ENCODE measurements at regions not wholly inside any gene's neighbourhood (a gene's known extent, or its start where the extent isn't known, plus 50 kb on each side); places are given as distances from the start of the nearest gene placed in this dataset.

DNA sequence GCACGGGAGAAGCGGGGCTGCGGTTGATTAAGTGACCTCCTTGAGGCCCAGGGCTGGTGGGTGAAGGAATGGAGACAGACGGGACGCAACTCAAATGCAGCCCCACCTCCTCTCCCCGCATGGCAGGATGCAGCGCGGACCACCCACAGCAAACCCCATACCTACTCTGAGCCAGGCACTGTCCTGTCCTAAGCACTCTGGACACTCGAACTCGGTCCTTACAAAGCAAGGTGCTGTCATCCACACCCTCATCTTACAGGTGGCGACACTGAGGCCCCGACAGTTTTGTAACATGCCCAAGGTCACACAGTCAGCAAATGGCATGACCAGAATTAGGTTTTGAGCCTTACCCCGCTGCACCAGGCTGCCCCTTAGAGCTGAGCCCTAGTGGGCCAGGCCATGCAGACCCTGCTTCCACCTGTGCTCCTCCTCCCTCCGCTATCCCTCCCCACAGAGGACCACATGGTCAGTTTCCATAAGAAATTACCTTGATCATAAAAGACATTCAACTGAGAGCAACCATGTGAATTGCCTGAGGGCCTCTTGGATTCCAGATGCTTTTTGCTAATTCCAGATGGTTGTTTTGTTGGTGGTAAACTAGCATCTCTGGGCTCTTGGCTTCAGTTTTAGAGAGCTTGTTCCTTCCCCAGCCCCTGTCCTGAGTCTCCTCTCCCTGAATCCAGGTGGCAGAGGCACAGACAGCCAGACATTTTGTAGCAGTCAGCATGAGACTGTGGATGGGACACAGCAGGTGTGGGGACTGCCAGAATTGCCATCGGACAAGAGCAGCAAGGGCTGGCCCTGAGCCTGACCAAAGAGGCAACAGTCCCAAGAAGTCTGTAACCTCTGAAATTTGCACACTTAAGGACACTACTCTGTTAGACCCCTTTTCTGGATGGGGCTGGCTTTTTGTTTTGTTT, 171.9 kb upstream of the PMEPA1 start:
- H3K4me2 ChIP-seq (ENCODE audit: low read depth, low read length, poor library complexity, severe bottlenecking), result no peak overlapping the region
- H3K9ac ChIP-seq (ENCODE audit: low read length), result no peak overlapping the region
- H3K79me2 ChIP-seq (ENCODE audit: insufficient read depth, low read length), result no peaks in the 10 kb centered on the region
- H4K20me1 ChIP-seq (ENCODE audit: low read depth, low read length), result no peaks in the 10 kb centered on the region
- no peaks in the 10 kb centered on the region for H3K9me3 ChIP-seq (ENCODE audit: insufficient read depth, low read length)
- no peak for TF ChIP-seq EZH2phosphoT487 (conservative IDR thresholded peaks at IDR 0.05; ENCODE audit: low read length)
- TF ChIP-seq, protein P1, sequence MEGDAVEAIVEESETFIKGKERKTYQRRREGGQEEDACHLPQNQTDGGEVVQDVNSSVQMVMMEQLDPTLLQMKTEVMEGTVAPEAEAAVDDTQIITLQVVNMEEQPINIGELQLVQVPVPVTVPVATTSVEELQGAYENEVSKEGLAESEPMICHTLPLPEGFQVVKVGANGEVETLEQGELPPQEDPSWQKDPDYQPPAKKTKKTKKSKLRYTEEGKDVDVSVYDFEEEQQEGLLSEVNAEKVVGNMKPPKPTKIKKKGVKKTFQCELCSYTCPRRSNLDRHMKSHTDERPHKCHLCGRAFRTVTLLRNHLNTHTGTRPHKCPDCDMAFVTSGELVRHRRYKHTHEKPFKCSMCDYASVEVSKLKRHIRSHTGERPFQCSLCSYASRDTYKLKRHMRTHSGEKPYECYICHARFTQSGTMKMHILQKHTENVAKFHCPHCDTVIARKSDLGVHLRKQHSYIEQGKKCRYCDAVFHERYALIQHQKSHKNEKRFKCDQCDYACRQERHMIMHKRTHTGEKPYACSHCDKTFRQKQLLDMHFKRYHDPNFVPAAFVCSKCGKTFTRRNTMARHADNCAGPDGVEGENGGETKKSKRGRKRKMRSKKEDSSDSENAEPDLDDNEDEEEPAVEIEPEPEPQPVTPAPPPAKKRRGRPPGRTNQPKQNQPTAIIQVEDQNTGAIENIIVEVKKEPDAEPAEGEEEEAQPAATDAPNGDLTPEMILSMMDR (IDR thresholded peaks at IDR 0.05; ENCODE audit: insufficient read depth, low read length, poor library complexity, severe bottlenecking), result no peak
- no peak overlapping the region for H3K27ac ChIP-seq (ENCODE audit: low read depth, low read length)
- H3K4me3 ChIP-seq (ENCODE audit: insufficient read depth, low read length, poor library complexity, severe bottlenecking), result no peak overlapping the region
- H3K9me2 ChIP-seq (replicated peaks; ENCODE audit: insufficient read depth, low read length), result no peaks in the 10 kb centered on the region
- no peaks in the 10 kb centered on the region for H3K36me3 ChIP-seq (ENCODE audit: low read length)
- H3K27me3 ChIP-seq (ENCODE audit: low read length), result 0 out of 2 replicates have a peak, but pooled peaks cover 3% of the 10 kb centered on the region
- H2AFZ ChIP-seq (ENCODE audit: low read depth, low read length, severe bottlenecking), result no peak overlapping the region
- H3F3A ChIP-seq (ENCODE audit: insufficient read depth), result no peaks in the 10 kb centered on the region

DNA sequence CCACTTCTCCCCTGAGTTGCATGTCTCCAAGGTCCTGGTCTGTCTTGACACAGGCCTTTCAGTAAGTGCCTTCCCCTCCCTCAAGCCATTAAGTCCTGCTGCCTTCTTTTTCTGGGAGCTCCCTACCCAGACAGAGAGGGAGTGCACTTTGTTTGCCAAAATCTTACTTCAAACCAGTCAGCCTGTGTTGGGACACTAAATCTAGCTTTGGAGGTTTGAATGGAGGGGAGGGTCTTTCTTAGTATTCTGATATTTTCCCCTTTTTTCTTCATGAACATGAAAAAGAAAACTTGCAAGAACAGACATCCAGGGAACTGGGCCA, 170.7 kb upstream of the PMEPA1 start:
- no peaks in the 10 kb centered on the region for H3K79me2 ChIP-seq (ENCODE audit: insufficient read depth, low read length)
- no peak overlapping the region for H3K4me3 ChIP-seq (ENCODE audit: insufficient read depth, low read length, poor library complexity, severe bottlenecking)
- no peak overlapping the region for H3K4me2 ChIP-seq (ENCODE audit: low read depth, low read length, poor library complexity, severe bottlenecking)
- TF ChIP-seq EZH2phosphoT487 (conservative IDR thresholded peaks at IDR 0.05; ENCODE audit: low read length), result no peak
- TF ChIP-seq, protein P1 (IDR thresholded peaks at IDR 0.05; ENCODE audit: insufficient read depth, low read length, poor library complexity, severe bottlenecking), result no peak
- H3K27ac ChIP-seq (ENCODE audit: low read depth, low read length), result no peak overlapping the region
- H3F3A ChIP-seq (ENCODE audit: insufficient read depth), result no peaks in the 10 kb centered on the region
- H3K9ac ChIP-seq (ENCODE audit: low read length), result no peak overlapping the region
- no peaks in the 10 kb centered on the region for H3K9me2 ChIP-seq (replicated peaks; ENCODE audit: insufficient read depth, low read length)
- no peaks in the 10 kb centered on the region for H3K9me3 ChIP-seq (ENCODE audit: insufficient read depth, low read length)
- H4K20me1 ChIP-seq (ENCODE audit: low read depth, low read length), result no peaks in the 10 kb centered on the region
- 0 out of 2 replicates have a peak, but pooled peaks cover 3% of the 10 kb centered on the region for H3K27me3 ChIP-seq (ENCODE audit: low read length)
- H3K36me3 ChIP-seq (ENCODE audit: low read length), result no peaks in the 10 kb centered on the region
- H2AFZ ChIP-seq (ENCODE audit: low read depth, low read length, severe bottlenecking), result no peak overlapping the region

DNA sequence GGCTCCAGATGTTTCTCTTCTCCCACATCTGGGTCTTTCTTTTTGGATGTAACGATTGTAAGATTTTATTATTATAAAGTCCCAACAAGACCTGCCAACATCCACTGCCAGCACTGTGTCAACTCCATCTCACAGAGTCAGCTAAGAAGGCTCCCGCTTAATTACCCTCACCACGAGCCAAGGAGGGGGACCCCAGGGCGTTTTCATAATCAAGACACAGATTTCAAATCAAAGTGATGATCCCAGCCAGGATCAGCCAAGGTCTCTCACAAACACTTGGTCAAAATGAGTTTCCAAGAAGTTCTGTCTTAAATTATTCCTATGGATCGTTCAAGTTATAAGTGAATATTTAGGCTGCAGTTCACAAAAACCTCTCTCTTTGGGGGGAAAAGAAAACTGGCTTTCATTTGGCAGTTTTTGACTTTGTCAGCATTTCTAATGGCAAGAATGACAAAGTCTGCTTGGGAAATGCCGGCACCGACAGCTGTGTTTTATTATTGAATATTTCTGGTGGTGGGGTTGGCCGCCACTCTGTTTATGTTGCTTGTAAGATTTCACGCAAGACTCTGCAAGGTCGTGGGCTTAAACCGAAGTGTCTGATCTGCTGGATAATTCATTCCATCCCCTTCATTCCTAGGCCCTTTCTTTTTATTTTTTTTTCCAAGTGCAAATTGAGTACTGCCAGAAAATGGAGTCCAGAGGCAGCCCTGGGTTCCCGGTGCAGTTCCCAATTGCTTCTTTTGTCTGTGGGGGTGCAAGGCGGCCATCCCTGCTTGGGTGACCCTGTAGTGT, 170.2 kb upstream of the PMEPA1 start:
- Histone ChIP-seq H3F3A (ENCODE audit: insufficient read depth) (no peaks in the 10 kb centered on the region), H3K9ac (ENCODE audit: low read length) (no peak overlapping the region), H4K20me1 (ENCODE audit: low read depth, low read length) (no peaks in the 10 kb centered on the region), H3K4me3 (ENCODE audit: insufficient read depth, low read length, poor library complexity, severe bottlenecking) (no peak overlapping the region), H3K4me2 (ENCODE audit: low read depth, low read length, poor library complexity, severe bottlenecking) (no peak overlapping the region), H3K36me3 (ENCODE audit: low read length) (no peaks in the 10 kb centered on the region), H3K9me3 (ENCODE audit: insufficient read depth, low read length) (no peaks in the 10 kb centered on the region), H2AFZ (ENCODE audit: low read depth, low read length, severe bottlenecking) (no peak overlapping the region), H3K27ac (ENCODE audit: low read depth, low read length) (no peak overlapping the region), H3K27me3 (ENCODE audit: low read length) (0 out of 2 replicates have a peak, but pooled peaks cover 3% of the 10 kb centered on the region), H3K9me2 (replicated peaks; ENCODE audit: insufficient read depth, low read length) (no peaks in the 10 kb centered on the region), H3K79me2 (ENCODE audit: insufficient read depth, low read length) (no peaks in the 10 kb centered on the region)
- no peak for TF ChIP-seq EZH2phosphoT487 (conservative IDR thresholded peaks at IDR 0.05; ENCODE audit: low read length)
- TF ChIP-seq, protein P1 (IDR thresholded peaks at IDR 0.05; ENCODE audit: insufficient read depth, low read length, poor library complexity, severe bottlenecking), result no peak
